GM19035 (cell line): ENCODE measurements at regions not wholly inside any gene's neighbourhood (a gene's known extent, or its start where the extent isn't known, plus 50 kb on each side); places are given as distances from the start of the nearest gene placed in this dataset.
"Not testable (repeated sequence)": the region's sequence is repeated elsewhere in the genome, so short reads cannot be mapped to it uniquely, and the experiment has no call there.

Experiments
- ATAC-seq: cut with Tn5 transposase; IDR thresholded peaks from one replicate; pipeline ENCODE4 v1.9.1; 2021; ENCODE audit not compliant: unreplicated experiment

- ATAC-seq = no peak
Observed at GRCh38 chr12:60185060-60185459, 589.2 kb downstream of the SLC16A7 start.

DNA sequence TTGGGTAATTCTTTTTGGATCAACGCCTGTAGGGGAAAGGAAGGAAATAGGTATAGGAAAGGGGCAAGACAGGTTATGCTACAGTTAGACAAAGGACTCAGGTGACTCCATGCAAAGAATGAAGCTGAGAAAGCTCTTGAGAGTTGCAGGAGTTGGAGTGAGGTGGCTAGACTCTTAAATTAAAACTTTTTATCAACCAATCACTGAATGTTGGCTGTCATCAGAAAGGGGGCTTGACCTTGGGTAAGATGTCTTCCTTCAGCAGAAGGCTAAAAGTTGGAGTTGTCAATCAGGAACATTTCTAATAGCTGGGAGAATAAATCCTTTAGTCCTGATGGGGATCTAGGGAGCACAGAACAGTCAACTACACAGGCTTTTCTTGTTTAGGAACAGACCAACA is 595.4 kb downstream of the SLC16A7 start:
- ATAC-seq = no peak

DNA sequence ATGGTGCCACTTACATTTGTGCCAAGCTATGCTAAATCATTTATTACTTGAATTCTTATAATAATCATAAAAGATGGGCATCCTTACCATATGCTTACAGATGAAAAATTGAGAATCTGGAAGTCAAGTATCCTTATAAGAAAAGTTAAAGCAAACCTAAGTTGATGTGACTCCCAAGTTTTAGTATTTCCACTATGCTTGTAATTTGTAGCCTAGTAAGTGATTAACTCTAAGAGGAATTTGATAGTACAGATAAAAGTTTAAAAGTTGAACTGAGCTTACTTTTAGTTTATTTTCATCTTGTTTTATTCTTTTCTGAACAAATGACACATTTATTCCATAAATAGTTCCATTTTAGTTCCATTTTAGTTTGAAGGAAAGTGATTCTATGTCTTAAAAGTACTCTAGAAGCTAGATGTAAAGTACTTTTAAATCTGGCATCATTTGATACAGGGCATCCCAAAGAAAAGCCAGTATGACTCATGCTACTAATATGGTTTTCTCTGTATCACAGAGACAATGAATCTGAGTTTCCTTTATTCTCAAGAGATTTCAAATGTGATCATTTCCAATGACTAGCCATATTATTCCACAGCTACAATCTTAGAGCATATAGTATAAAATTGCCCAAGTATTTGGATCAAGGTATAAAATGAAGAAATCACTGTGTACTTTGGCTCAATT is 596.0 kb downstream of the SLC16A7 start:
- ATAC-seq = no peak

DNA sequence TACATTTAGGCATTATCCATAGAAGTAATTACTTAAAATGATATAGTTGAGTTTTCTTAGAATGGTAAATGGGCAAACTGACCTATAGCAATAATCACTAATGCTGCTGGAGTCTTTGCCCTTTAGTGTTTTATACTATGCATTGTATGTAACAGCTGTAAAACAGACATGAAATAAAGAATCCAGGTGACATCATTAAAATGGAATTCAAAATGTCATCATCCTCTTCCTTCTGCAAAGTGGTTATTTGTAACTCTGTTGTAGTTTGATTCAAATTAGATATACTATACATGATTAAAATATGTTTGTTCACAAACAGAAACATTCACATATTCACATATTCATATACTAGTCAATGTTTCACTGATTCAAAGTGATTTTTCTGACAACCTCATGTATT is 598.8 kb downstream of the SLC16A7 start:
- ATAC-seq = no peak

- ATAC-seq = no peak
Observed at GRCh38 chr12:60195483-60195882, 599.7 kb downstream of the SLC16A7 start.

GRCh38 chr12:60196366-60196765 is 600.5 kb downstream of the SLC16A7 start:
- no peak for ATAC-seq

GRCh38 chr12:60197589-60197988 is 601.8 kb downstream of the SLC16A7 start:
- no peak for ATAC-seq

DNA sequence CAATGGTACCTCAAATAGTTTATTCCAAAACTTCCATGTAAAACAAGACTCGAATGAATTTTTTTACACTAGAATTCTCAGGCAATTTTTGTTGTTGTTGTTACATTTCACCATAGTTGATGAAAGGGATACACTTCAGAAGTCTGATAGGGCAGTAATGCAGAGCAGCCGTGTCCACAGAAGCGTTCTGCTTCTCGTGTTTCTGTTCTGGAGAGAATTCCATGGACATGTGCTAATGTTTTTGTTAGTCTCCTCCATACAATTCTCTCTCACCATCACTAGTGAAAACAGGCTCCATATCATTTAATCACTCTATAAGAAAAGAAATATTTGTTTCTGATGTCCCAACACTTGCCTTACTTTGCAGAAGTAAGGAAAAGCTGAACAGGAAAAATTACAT is 606.1 kb downstream of the SLC16A7 start:
- no peak for ATAC-seq

- no peak for ATAC-seq
Observed at GRCh38 chr12:60205500-60205899, 609.7 kb downstream of the SLC16A7 start.

DNA sequence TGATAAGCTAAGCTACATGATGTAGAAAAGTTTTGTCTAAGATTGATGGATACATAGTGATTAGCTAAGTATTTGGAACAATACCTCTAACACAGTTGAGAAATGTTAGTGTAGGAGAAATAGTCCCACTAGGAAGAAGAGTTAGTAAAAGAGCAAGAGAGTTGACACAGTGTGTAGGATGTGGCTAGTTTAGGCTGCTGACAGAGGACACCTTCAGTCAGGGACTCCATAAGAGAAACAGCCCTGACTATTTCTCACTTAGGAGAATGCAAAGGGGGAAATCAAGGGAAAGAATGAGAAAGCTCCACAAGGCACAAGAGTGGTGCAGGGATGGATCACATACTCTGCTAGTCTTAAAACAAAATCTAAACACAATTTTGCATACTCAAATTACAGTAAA is 613.7 kb downstream of the SLC16A7 start:
- ATAC-seq = no peak

DNA sequence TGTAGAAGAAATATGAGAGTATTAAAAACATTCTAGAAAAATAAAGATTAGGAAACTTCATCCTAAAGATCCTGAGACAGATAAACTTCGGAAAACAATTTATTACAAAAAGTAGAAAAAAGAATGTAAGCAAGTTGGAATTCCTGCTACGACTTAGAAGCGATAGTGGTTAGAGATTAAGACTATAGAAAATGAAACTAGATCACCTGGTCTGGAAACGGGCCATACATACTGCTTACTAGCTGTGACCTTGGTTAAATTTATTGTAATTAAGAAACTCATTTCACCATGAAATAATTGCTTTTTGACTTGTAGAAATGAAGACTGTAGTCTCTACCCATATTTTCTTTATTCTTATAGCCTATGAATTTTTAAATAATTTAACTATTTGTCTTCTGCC is 614.1 kb downstream of the SLC16A7 start:
- ATAC-seq = no peak

DNA sequence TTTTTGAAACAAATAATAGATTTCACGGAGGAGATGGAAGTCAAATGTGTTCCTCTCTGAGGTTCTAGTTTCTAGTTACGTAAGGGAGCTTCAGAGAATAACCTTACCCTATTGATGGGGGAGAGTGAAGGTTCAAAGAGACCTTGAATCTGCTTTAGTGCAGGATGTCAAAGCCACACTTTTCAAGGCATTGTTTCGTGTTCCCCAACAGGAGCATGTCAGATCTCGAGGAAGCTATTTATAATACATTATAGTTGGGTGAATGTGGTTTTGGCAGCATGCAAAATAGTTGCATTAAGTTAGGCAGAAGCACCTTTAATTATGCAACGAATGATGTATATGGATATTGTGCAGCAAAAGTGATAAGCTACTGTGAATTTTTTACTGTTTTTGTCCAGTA is 614.9 kb downstream of the SLC16A7 start:
- no peak for ATAC-seq

DNA sequence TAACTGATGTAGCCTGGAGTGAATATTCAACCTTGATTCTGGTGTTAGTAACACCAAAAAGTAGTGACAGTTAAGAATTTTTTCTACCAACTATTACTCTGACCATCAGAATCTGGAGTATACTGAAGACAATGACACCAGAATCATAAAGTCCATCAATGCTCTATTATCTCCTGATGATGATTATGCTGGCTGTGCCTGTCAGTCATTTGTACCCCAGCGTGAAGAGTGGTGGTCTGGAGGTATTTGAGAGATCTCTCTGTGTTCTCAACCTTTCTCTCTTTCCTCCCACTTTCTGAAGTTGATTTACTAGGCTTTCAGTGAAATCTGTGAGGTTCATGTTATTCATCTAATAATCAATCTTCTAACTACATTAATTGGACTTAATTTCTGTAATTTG is 615.4 kb downstream of the SLC16A7 start:
- no peak for ATAC-seq

DNA sequence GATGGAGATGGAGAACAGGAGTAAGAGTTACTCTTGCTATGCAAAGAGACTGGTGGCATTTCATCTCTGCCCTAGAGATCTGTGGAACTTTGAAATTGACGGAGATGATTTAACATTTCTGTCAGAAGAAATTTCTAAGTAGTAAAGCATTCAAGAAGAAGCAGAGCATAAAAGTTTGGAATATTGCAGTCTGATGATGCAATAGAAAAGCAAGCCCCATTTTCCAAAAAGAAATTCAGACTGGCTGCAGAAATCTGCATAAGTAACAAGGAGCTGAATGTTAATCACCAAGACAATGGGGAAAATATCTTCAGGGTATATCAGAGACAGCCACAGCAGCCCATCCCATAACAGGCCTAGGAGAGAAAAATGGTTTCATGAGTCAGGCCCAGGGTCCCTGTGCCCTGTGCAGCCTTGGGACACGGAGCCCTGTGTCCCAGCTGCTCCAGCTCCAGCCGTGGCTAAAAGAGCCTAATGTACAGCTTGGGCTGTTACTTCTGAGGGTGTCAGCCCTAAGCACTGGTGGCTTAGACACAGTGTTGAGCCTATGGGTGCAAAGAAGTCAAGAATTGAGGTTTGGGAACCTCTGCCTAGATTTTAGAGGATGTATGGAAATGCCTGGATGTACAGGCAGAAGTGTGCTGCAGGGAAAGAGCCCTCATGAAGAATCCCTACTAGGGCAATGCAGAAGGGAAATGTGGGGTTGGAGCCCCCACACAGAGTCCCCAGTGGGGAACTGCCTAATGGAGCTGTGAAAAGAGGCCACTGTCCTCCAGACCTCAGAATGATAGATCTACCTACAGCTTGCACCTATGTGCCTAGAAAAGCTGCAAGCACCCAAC is 616.6 kb downstream of the SLC16A7 start:
- ATAC-seq = no peak

- not testable (repeated sequence) for ATAC-seq
Observed at GRCh38 chr12:60213272-60213671, 617.4 kb downstream of the SLC16A7 start.

- ATAC-seq = no peak
Observed at GRCh38 chr12:60216226-60216625, 620.4 kb downstream of the SLC16A7 start.

- ATAC-seq = no peak
Observed at GRCh38 chr12:60223242-60223641, 627.4 kb downstream of the SLC16A7 start.

DNA sequence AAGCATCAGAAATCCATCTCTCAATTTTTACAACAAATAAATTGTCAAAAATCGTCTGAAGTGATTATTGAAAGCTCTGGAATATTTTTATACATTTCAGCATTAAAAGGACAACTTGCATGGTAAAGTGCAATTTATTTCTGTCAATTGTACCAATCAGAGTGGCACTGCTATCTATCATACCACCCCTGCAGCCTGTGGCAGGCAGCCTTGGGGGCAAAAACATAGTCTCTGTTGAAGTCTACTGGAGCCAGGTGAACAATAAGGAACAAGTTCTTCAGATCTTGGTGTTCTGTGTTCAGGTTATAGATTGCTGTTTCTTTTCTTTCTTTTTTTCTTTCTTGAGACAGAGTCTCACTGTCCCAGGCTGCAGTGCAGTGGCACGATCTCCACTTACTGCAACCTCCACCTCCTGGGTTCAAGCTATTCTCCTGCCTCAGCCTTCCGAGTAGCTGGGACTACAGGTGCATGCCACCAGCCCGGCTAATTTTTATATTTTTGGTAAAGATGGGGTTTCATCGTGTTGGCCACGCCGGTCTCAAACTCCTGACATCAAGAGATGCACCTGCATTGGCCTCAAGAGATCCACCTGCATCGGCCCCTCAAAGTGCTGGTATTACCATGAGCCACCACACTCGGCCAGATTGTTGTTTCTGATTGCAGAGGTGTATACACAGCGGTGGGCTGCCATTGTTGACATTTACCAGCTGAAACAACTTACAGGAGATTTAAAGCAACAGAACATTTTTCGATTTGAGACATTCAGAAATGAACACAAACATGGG is 629.6 kb downstream of the SLC16A7 start:
- ATAC-seq = no peak

GRCh38 chr12:60227916-60228315 is 632.1 kb downstream of the SLC16A7 start:
- ATAC-seq = no peak

- ATAC-seq = no peak
Observed at GRCh38 chr12:60230056-60230455, 634.2 kb downstream of the SLC16A7 start.

GRCh38 chr12:60231303-60231702 is 635.5 kb downstream of the SLC16A7 start:
- ATAC-seq = no peak
